ENCODE measurements at regions not wholly inside any gene's neighbourhood (a gene's known extent, or its start where the extent isn't known, plus 50 kb on each side); places are given as distances from the start of the nearest gene placed in this dataset.

- Histone ChIP-seq H3K4me2 (replicated peaks; ENCODE audit: low read depth, low read length, poor library complexity, severe bottlenecking) (no peak overlapping the region), H3K4me3 (ENCODE audit: control extremely low read depth in 1 of 5, extremely low read depth in 1 of 5, insufficient read depth in 1 of 5, low read depth in 2 of 5, low read length in 4 of 5) (no peak overlapping the region), H3K27me3 (replicated peaks in 1 of 4; ENCODE audit: control extremely low read depth in 1 of 4, control insufficient read depth in 3 of 4, insufficient read depth in 4 of 4, low read length in 3 of 4) (no peaks in the 10 kb centered on the region), H3K36me3 (replicated peaks in 1 of 2; ENCODE audit: control extremely low read depth in 1 of 2, control insufficient read depth in 1 of 2, extremely low read depth in 1 of 2, insufficient read depth in 2 of 2, low read length in 1 of 2) (no peaks in the 10 kb centered on the region), H3K27ac (ENCODE audit: low read length in 2 of 2) (no peak overlapping the region), H3K79me2 (ENCODE audit: control insufficient read depth, insufficient read depth, low read length) (no peaks in the 10 kb centered on the region), H3K9ac (ENCODE audit: low read length) (no peak overlapping the region), H3K4me1 (ENCODE audit: control insufficient read depth in 2 of 2, insufficient read depth in 2 of 2, low read length in 2 of 2) (no peaks in the 10 kb centered on the region), H3K9me3 (ENCODE audit: control extremely low read depth in 1 of 3, control insufficient read depth in 2 of 3, insufficient read depth in 1 of 3, low read length in 2 of 3) (peaks cover 0 to 11% (median 0%) of the 10 kb centered on the region in 3 donors), H2AFZ (ENCODE audit: insufficient read depth, low read depth, low read length, poor library complexity, severe bottlenecking) (no peak overlapping the region), H4K20me1 (ENCODE audit: control insufficient read depth, insufficient read depth, low read length, poor library complexity, severe bottlenecking) (no peaks in the 10 kb centered on the region)
- H3K27ac Mint-ChIP-seq, result no peak overlapping the region
- intact Hi-C loops (cut with micrococcal nuclease), result no loop called here
- ChIA-PET POLR2A (no interaction called here), CTCF (no interaction called here)
- no peaks in the 10 kb centered on the region for H3K4me1 Mint-ChIP-seq
- H3K9me3 Mint-ChIP-seq (ENCODE audit: insufficient read depth), result peaks cover 5% of the 10 kb centered on the region
- no peak for DNase-seq
- no peaks in the 10 kb centered on the region for H3K27me3 Mint-ChIP-seq
- H3K4me3 Mint-ChIP-seq, result no peak overlapping the region
- TF ChIP-seq, protein P1, sequence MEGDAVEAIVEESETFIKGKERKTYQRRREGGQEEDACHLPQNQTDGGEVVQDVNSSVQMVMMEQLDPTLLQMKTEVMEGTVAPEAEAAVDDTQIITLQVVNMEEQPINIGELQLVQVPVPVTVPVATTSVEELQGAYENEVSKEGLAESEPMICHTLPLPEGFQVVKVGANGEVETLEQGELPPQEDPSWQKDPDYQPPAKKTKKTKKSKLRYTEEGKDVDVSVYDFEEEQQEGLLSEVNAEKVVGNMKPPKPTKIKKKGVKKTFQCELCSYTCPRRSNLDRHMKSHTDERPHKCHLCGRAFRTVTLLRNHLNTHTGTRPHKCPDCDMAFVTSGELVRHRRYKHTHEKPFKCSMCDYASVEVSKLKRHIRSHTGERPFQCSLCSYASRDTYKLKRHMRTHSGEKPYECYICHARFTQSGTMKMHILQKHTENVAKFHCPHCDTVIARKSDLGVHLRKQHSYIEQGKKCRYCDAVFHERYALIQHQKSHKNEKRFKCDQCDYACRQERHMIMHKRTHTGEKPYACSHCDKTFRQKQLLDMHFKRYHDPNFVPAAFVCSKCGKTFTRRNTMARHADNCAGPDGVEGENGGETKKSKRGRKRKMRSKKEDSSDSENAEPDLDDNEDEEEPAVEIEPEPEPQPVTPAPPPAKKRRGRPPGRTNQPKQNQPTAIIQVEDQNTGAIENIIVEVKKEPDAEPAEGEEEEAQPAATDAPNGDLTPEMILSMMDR (IDR thresholded peaks at IDR 0.05), result no peak
- no peak for TF ChIP-seq EZH2 (IDR thresholded peaks at IDR 0.05; ENCODE audit: borderline replicate concordance, insufficient read depth, low read depth, low read length, poor library complexity, severe bottlenecking)
- no peak for ATAC-seq (ENCODE audit: low read depth)
These were observed 1054.5 kb downstream of the SLITRK1 start for GRCh38 chr13:82827724-82828123.

- intact Hi-C loops (cut with micrococcal nuclease), result no loop called here
- 89% methylated on average over 10 of the region's 10 CpGs for WGBS (ENCODE audit: insufficient coverage)
- ChIA-PET POLR2A (no interaction called here), CTCF (no interaction called here)
- Mint-ChIP-seq H3K27ac (no peak overlapping the region), H3K4me1 (no peaks in the 10 kb centered on the region), H3K9me3 (ENCODE audit: insufficient read depth) (peaks cover 8% of the 10 kb centered on the region), H3K27me3 (no peaks in the 10 kb centered on the region), H3K4me3 (no peak overlapping the region)
- peaks cover 0 to 8% (median 0%) of the 10 kb centered on the region in 3 donors for H3K9me3 ChIP-seq (ENCODE audit: control extremely low read depth in 1 of 3, control insufficient read depth in 2 of 3, insufficient read depth in 1 of 3, low read length in 2 of 3)
- no peak for DNase-seq
- H3K36me3 ChIP-seq (replicated peaks in 1 of 2; ENCODE audit: control extremely low read depth in 1 of 2, control insufficient read depth in 1 of 2, extremely low read depth in 1 of 2, insufficient read depth in 2 of 2, low read length in 1 of 2), result no peaks in the 10 kb centered on the region
- no peak overlapping the region for H3K27ac ChIP-seq (ENCODE audit: low read length in 2 of 2)
- no peak overlapping the region for H3K9ac ChIP-seq (ENCODE audit: low read length)
- no peaks in the 10 kb centered on the region for H3K4me1 ChIP-seq (ENCODE audit: control insufficient read depth in 2 of 2, insufficient read depth in 2 of 2, low read length in 2 of 2)
- no peak overlapping the region for H2AFZ ChIP-seq (ENCODE audit: insufficient read depth, low read depth, low read length, poor library complexity, severe bottlenecking)
- no peak overlapping the region for H3K4me3 ChIP-seq (ENCODE audit: control extremely low read depth in 1 of 5, extremely low read depth in 1 of 5, insufficient read depth in 1 of 5, low read depth in 2 of 5, low read length in 4 of 5)
- no peaks in the 10 kb centered on the region for H4K20me1 ChIP-seq (ENCODE audit: control insufficient read depth, insufficient read depth, low read length, poor library complexity, severe bottlenecking)
- no peaks in the 10 kb centered on the region for H3K27me3 ChIP-seq (replicated peaks in 1 of 4; ENCODE audit: control extremely low read depth in 1 of 4, control insufficient read depth in 3 of 4, insufficient read depth in 4 of 4, low read length in 3 of 4)
- no peak for ATAC-seq (ENCODE audit: low read depth)
- TF ChIP-seq, protein P1 (IDR thresholded peaks at IDR 0.05), result no peak
- TF ChIP-seq EZH2 (IDR thresholded peaks at IDR 0.05; ENCODE audit: borderline replicate concordance, insufficient read depth, low read depth, low read length, poor library complexity, severe bottlenecking), result no peak
- no peak overlapping the region for H3K4me2 ChIP-seq (replicated peaks; ENCODE audit: low read depth, low read length, poor library complexity, severe bottlenecking)
- H3K79me2 ChIP-seq (ENCODE audit: control insufficient read depth, insufficient read depth, low read length), result no peaks in the 10 kb centered on the region
These were observed 1059.3 kb downstream of the SLITRK1 start for GRCh38 chr13:82822935-82823334.
